BJ (cell line): ENCODE measurements at regions not wholly inside any gene's neighbourhood (a gene's known extent, or its start where the extent isn't known, plus 50 kb on each side); places are given as distances from the start of the nearest gene placed in this dataset.
A peak's percentile ranks its signal among the peaks of the same experiment; 100 is the strongest.

Experiments
- CTCF ChIA-PET: fragments of 350-600 bp; formaldehyde crosslinking; extraction: SDS; loops from one replicate; lab custom pipeline; 2021; ENCODE audit warnings: antibody characterized with exemption, inconsistent platforms; lab: Yijun Ruan, JAX
- POLR2A ChIA-PET: fragments of 300-600 bp; sonication (Branson Sonifier 250); formaldehyde crosslinking; extraction: SDS; loops from one replicate; lab custom pipeline; 2021; ENCODE audit warnings: antibody characterized with exemption; lab: Charles Lee
- DNase-seq: peaks from one replicate; pipeline ENCODE4 v3.0.0-alpha.2; 2011; ENCODE audit warnings: low read depth
- H3K27me3 ChIP-seq: 2 replicates; pipeline ENCODE4 v1.6.0; 2011; ENCODE audit warnings: low read length; ENCODE audit not compliant: control insufficient read depth, insufficient read depth
- H3K36me3 ChIP-seq: 2 replicates; pipeline ENCODE4 v1.5.1; 2011; ENCODE audit warnings: low read length; ENCODE audit not compliant: control insufficient read depth, insufficient read depth
- H3K4me3 ChIP-seq: 2 replicates; pipeline ENCODE4 v1.5.1; 2011; ENCODE audit warnings: low read depth, mild to moderate bottlenecking, control low read depth, low read length
- TF ChIP-seq, protein P1 (sequence below): IDR thresholded peaks from 2 replicates; pipeline ENCODE4 v1.5.1; 2011; ENCODE audit warnings: low read depth, mild to moderate bottlenecking, control low read depth, inconsistent platforms, low read length, moderate library complexity; ENCODE audit not compliant: insufficient read depth

DNA sequence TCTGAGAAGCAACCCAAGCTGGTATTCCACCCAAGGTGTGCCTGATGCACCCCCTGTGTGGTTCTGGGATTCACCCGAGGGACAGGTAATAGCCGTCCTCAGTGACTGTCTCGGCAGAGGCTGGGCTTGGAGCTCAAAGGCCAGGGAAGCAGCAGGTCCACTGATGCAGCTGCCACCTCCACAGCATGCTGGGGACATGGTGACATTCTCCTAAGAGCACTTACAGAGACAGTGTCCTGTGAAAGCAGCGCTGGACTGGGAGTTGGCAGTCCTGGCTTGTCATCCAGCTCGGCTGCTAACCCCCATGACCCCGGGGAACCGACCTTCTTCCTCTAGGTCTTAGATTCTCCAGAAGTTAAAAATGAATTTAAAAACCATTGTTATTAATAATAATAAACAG lies 72.8 kb downstream of the RPUSD4 start:
- ChIA-PET POLR2A (no interaction called here), CTCF (interaction anchor here (0.6 to 1.7 kb wide), 5 partner anchors 15 to 197 kb away, joined by 3 to 5 read pairs (median 3); no protein-coding TSS in a partner anchor)
- no peak overlapping the region for H3K4me3 ChIP-seq
- DNase-seq = no peak
- H3K36me3 ChIP-seq = no peaks in the 10 kb centered on the region
- peaks cover 13% of the 10 kb centered on the region for H3K27me3 ChIP-seq
- TF ChIP-seq, protein P1, sequence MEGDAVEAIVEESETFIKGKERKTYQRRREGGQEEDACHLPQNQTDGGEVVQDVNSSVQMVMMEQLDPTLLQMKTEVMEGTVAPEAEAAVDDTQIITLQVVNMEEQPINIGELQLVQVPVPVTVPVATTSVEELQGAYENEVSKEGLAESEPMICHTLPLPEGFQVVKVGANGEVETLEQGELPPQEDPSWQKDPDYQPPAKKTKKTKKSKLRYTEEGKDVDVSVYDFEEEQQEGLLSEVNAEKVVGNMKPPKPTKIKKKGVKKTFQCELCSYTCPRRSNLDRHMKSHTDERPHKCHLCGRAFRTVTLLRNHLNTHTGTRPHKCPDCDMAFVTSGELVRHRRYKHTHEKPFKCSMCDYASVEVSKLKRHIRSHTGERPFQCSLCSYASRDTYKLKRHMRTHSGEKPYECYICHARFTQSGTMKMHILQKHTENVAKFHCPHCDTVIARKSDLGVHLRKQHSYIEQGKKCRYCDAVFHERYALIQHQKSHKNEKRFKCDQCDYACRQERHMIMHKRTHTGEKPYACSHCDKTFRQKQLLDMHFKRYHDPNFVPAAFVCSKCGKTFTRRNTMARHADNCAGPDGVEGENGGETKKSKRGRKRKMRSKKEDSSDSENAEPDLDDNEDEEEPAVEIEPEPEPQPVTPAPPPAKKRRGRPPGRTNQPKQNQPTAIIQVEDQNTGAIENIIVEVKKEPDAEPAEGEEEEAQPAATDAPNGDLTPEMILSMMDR = no peak

DNA sequence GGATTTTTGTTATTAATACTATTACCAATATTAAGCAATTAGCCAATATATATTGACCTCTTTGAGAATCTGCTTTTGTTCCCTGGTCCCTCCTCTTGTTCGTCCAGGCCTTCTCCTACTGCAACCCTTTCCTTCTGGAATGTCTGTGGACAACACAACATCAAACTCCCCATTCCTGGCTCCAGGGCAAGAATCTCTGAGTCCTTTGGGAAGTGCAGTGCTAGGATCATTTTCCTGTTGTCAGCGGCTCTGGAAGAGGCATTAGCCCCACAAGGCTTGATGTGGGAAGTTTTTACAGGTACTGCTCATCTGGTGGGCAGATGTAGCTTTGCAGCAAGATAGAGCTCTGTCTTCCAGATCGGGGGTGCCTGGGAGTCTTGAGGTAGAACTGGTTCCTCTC lies 74.3 kb downstream of the RPUSD4 start:
- no peaks in the 10 kb centered on the region for H3K36me3 ChIP-seq
- no peak overlapping the region for H3K4me3 ChIP-seq
- ChIA-PET POLR2A (interaction anchor here (1.1 kb wide), 1 partner anchor 15 kb away, joined by 5 read pairs; no protein-coding TSS in a partner anchor), CTCF (interaction anchor here (0.9 kb wide), 1 partner anchor 13 kb away, joined by 3 read pairs; no protein-coding TSS in a partner anchor)
- TF ChIP-seq, protein P1 = no peak
- no peak for DNase-seq
- peaks cover 13% of the 10 kb centered on the region for H3K27me3 ChIP-seq

DNA sequence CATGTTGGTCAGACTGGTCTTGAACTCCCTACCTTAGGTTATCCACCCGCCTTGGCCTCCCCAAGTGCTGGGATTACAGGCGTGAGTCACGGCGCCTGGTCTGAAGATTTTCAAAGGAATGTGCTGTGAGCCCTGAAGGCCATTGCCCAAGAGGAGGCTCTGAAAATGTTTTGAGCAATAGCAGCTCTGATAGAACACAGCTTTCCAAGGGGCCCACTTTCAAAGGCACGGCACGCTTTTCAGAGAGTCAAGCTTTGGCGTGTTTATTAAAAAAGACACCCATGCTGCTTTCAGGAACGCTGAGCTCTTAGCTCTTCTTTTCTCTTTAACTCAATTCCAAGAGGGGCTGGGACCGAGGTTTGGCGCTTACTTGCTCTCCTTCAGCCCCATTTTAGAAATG lies 73.8 kb upstream of the CDON start:
- POLR2A ChIA-PET = interaction anchor here (1.1 kb wide), 1 partner anchor 16 kb away, joined by 5 read pairs; no protein-coding TSS in a partner anchor
- peaks cover 12% of the 10 kb centered on the region for H3K27me3 ChIP-seq

DNA sequence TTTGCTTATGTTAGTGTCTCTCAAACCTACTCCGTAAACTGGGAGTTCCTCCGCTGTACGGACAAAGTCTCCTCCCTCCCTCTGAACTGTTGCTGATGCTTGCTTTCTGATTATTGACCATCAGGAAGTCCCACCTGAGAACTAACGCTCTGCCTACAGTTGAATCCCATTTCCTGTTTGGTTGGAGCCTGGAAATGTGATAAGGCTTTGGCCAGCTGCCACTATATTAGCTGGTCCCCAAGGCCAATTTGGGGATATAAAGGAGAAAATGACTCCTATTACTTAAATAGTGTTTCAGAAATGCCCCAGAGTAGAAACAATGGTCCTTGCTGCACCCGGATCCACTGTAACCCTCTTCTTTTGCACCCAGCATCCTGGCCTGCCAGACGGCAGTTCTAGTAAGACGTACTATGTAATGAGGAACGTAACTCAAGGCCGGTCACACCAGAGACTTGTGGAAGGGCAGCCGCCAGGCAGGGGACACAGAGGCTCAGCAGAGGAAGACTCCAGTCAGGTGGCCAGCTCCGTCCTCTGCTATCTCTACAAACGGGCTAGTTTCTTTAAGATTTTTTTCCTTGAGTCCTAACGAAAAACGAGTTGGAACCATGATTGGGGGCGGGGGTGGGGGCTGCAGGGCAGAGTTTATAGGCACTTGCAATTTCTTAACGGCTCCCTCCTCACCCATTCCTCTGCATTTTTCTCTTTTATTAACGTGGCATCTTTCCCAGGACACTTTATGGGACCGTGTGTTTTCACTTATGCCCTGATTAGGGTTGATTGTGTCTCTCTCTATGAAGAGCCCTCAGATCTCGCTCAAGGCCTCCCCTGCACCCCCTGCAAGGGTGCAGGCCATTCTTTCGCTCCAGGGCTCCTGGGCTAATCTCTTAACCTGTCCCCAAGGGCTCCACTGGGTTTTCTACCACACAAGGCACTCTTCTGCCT lies 72.8 kb upstream of the CDON start:
- peaks cover 9% of the 10 kb centered on the region for H3K27me3 ChIP-seq
- peak; percentile 66 for DNase-seq
- H3K36me3 ChIP-seq = no peaks in the 10 kb centered on the region
- ChIA-PET CTCF (interaction anchor here (0.5 kb wide), 1 partner anchor 46 kb away, joined by 3 read pairs; no protein-coding TSS in a partner anchor), POLR2A (no interaction called here)
- TF ChIP-seq, protein P1 = no peak
- H3K4me3 ChIP-seq = no peak overlapping the region

More for the DNA sequence above, 73.8 kb upstream of the CDON start:
- Histone ChIP-seq H3K4me3 (no peak overlapping the region), H3K36me3 (no peaks in the 10 kb centered on the region)
- peak; percentile 87 for DNase-seq
- CTCF ChIA-PET = interaction anchor here (0.9 kb wide), 1 partner anchor 12 kb away, joined by 3 read pairs; no protein-coding TSS in a partner anchor
- TF ChIP-seq, protein P1 = no peak

DNA sequence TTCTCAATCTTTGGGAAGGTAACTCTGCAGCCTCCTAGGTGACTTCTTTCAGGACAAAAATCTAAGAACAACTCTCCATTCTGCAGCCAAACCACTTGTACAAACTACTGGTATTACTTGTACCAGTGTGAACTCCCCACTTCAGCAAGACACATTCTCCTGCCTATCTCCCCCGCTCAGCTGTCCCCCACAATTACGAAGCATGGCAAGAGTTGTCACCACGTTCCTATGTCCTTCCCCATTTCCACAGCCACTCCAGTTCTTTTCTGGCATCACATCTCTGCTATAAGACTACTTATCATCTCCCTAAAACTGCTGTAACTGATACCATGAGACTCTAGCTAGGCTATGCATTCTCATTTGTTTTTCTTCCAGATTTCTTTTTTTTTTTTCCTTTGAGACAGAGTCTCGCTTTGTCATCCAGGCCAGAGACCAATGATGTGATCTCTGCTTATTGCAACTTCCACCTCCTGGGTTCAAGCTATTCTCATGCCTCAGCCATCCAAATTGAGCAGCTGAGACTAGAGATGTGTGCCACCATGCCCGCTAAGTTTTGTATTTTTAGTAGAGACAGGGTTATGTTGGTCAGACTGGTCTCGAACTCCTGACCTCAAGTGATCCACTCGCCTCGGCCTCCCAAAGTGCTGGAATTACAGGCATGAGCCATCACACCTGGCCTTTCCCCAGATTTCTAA lies 71.9 kb upstream of the CDON start:
- TF ChIP-seq, protein P1 = no peak
- peaks cover 10% of the 10 kb centered on the region for H3K27me3 ChIP-seq
- CTCF ChIA-PET = interaction anchor here (1.1 to 1.7 kb wide), 3 partner anchors 10 to 211 kb away, joined by 3 to 14 read pairs (median 3); no protein-coding TSS in a partner anchor
- POLR2A ChIA-PET = interaction anchor here (0.7 kb wide), 1 partner anchor 21 kb away, joined by 3 read pairs; no protein-coding TSS in a partner anchor
- H3K36me3 ChIP-seq = no peaks in the 10 kb centered on the region
- no peak for DNase-seq
- H3K4me3 ChIP-seq = no peak overlapping the region
